ENCODE measurements at regions not wholly inside any gene's neighbourhood (a gene's known extent, or its start where the extent isn't known, plus 50 kb on each side); places are given as distances from the start of the nearest gene placed in this dataset.

DNA sequence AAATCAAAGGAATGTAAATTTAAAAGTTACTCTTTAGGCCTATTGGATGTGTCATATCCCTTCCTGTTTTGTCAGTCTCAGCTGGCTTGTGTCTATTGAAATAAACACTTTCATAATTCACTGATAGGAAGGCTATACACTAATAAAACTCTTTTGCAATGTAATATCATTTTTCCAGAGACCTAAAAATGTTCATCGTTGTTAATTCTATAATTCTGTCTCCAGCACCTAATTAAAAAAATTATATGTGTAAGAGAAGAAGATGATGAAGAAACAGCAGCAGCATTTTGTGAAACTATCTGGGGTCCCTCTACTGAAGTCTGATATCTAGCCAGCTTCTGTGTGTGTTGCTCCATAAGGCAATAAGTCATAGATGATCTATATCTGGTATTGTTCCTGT lies 602.7 kb downstream of the ETV1 start:
- H3K9me3 ChIP-seq (ENCODE audit: control insufficient read depth, low read length), result no peaks in the 10 kb centered on the region
- no peak overlapping the region for H3K4me3 ChIP-seq (ENCODE audit: low read length)
- H3K4me1 ChIP-seq (ENCODE audit: control insufficient read depth, insufficient read depth, low read length), result no peaks in the 10 kb centered on the region
- no peaks in the 10 kb centered on the region for H3K36me3 ChIP-seq (ENCODE audit: control insufficient read depth, insufficient read depth, low read length, severe bottlenecking)
- H3K27me3 ChIP-seq (replicated peaks; ENCODE audit: control insufficient read depth, insufficient read depth, low read length), result no peaks in the 10 kb centered on the region
- no peak for DNase-seq (ENCODE audit: low read depth)
- no peak overlapping the region for H3K9ac ChIP-seq (ENCODE audit: low read length)

GRCh38 chr7:13407911-13408310 lies 581.6 kb downstream of the ETV1 start:
- no peak for DNase-seq (ENCODE audit: low read depth)
- Histone ChIP-seq H3K27me3 (replicated peaks; ENCODE audit: control insufficient read depth, insufficient read depth, low read length) (no peaks in the 10 kb centered on the region), H3K9me3 (ENCODE audit: control insufficient read depth, low read length) (no peaks in the 10 kb centered on the region), H3K4me1 (ENCODE audit: control insufficient read depth, insufficient read depth, low read length) (no peaks in the 10 kb centered on the region), H3K9ac (ENCODE audit: low read length) (no peak overlapping the region), H3K4me3 (ENCODE audit: low read length) (no peak overlapping the region), H3K36me3 (ENCODE audit: control insufficient read depth, insufficient read depth, low read length, severe bottlenecking) (no peaks in the 10 kb centered on the region)

- Histone ChIP-seq H3K36me3 (ENCODE audit: control insufficient read depth, insufficient read depth, low read length, severe bottlenecking) (no peaks in the 10 kb centered on the region), H3K9me3 (ENCODE audit: control insufficient read depth, low read length) (no peaks in the 10 kb centered on the region), H3K4me3 (ENCODE audit: low read length) (no peak overlapping the region), H3K4me1 (ENCODE audit: control insufficient read depth, insufficient read depth, low read length) (no peaks in the 10 kb centered on the region), H3K27me3 (replicated peaks; ENCODE audit: control insufficient read depth, insufficient read depth, low read length) (no peaks in the 10 kb centered on the region), H3K9ac (ENCODE audit: low read length) (no peak overlapping the region)
- no peak for DNase-seq (ENCODE audit: low read depth)
Measured at GRCh38 chr7:13411151-13411550, 578.3 kb downstream of the ETV1 start.

- H3K36me3 ChIP-seq (ENCODE audit: control insufficient read depth, insufficient read depth, low read length, severe bottlenecking), result no peaks in the 10 kb centered on the region
Measured at GRCh38 chr7:13411636-13412035, 577.8 kb downstream of the ETV1 start.

DNA sequence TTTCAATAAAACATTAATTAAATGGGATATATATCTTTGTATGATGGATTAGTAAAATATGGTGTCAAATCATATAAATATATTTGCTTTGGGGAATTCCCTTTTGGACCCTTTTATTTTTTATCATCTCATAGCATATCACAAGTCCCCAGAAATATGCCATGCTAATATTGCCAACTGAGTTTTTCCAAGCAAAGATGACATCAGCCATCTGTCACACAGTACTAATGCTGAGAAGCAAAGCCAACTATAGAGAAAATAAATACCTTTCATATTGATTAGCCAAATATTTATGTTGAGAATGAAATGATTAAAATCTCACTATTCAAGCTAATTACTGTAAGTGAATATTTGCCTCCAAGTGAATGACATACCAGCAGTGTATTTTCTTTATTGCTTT lies 575.3 kb downstream of the ETV1 start:
- H3K9ac ChIP-seq (ENCODE audit: low read length), result no peak overlapping the region
- no peak for DNase-seq (ENCODE audit: low read depth)

More at GRCh38 chr7:13411636-13412035, 577.8 kb downstream of the ETV1 start:
- Histone ChIP-seq H3K4me1 (ENCODE audit: control insufficient read depth, insufficient read depth, low read length) (no peaks in the 10 kb centered on the region), H3K9me3 (ENCODE audit: control insufficient read depth, low read length) (no peaks in the 10 kb centered on the region), H3K9ac (ENCODE audit: low read length) (no peak overlapping the region), H3K4me3 (ENCODE audit: low read length) (no peak overlapping the region), H3K27me3 (replicated peaks; ENCODE audit: control insufficient read depth, insufficient read depth, low read length) (no peaks in the 10 kb centered on the region)
- DNase-seq (ENCODE audit: low read depth), result no peak

DNA sequence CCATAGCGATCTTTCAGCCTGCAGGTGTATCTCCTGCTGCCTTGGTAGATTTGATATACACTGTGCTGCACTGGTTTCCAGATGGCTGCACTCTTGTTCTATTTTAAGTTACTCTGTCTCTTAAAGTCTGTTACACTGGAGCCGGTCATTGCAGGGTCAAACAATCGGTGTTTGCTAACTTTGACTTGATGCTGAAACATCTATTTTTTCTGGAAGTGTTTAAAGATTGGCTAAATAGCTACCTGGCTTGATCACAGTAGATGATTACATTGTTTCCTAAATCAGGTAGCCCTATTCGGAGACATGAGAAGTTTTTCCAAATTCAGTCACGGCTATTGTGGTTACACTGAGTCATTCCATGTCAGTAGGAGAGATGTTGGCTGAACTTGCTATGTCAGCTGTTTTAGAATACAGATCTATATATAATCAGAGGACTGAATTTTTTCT lies 574.8 kb downstream of the ETV1 start:
- H3K36me3 ChIP-seq (ENCODE audit: control insufficient read depth, insufficient read depth, low read length, severe bottlenecking), result no peaks in the 10 kb centered on the region
- no peaks in the 10 kb centered on the region for H3K27me3 ChIP-seq (replicated peaks; ENCODE audit: control insufficient read depth, insufficient read depth, low read length)
- H3K4me3 ChIP-seq (ENCODE audit: low read length), result no peak overlapping the region
- no peak overlapping the region for H3K9ac ChIP-seq (ENCODE audit: low read length)
- H3K9me3 ChIP-seq (ENCODE audit: control insufficient read depth, low read length), result peaks cover 5% of the 10 kb centered on the region
- peak; percentile 3 for DNase-seq (ENCODE audit: low read depth)
- no peaks in the 10 kb centered on the region for H3K4me1 ChIP-seq (ENCODE audit: control insufficient read depth, insufficient read depth, low read length)

More for the DNA sequence above, 575.3 kb downstream of the ETV1 start:
- H3K27me3 ChIP-seq (replicated peaks; ENCODE audit: control insufficient read depth, insufficient read depth, low read length), result no peaks in the 10 kb centered on the region
- H3K4me1 ChIP-seq (ENCODE audit: control insufficient read depth, insufficient read depth, low read length), result no peaks in the 10 kb centered on the region
- H3K36me3 ChIP-seq (ENCODE audit: control insufficient read depth, insufficient read depth, low read length, severe bottlenecking), result no peaks in the 10 kb centered on the region
- H3K9me3 ChIP-seq (ENCODE audit: control insufficient read depth, low read length), result peaks cover 5% of the 10 kb centered on the region
- no peak overlapping the region for H3K4me3 ChIP-seq (ENCODE audit: low read length)

DNA sequence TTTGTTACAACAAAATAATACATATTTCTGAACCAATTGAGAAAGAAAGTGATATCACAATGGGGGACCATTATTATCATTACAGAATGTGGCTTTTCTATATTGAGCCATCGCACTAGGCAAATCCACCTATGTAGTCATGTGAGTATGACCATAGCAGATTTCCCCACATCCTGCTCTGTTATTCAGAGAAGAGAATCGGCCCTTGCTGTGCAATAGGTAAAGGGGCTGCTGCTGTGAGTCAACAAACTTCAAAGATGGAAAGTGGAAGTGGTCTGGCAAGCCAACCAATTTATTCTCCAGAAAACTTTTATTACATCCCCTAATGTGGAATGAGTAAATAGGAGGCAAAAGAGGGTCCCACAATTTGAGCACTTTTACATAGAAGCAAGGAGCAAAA lies 573.4 kb downstream of the ETV1 start:
- Histone ChIP-seq H3K36me3 (ENCODE audit: control insufficient read depth, insufficient read depth, low read length, severe bottlenecking) (no peaks in the 10 kb centered on the region), H3K4me3 (ENCODE audit: low read length) (no peak overlapping the region), H3K27me3 (replicated peaks; ENCODE audit: control insufficient read depth, insufficient read depth, low read length) (no peaks in the 10 kb centered on the region), H3K9ac (ENCODE audit: low read length) (no peak overlapping the region), H3K4me1 (ENCODE audit: control insufficient read depth, insufficient read depth, low read length) (no peaks in the 10 kb centered on the region), H3K9me3 (ENCODE audit: control insufficient read depth, low read length) (peaks cover 5% of the 10 kb centered on the region)
- no peak for DNase-seq (ENCODE audit: low read depth)

GRCh38 chr7:13416544-13416943 lies 572.9 kb downstream of the ETV1 start:
- no peaks in the 10 kb centered on the region for H3K36me3 ChIP-seq (ENCODE audit: control insufficient read depth, insufficient read depth, low read length, severe bottlenecking)
- no peak overlapping the region for H3K4me3 ChIP-seq (ENCODE audit: low read length)
- peaks cover 5% of the 10 kb centered on the region for H3K9me3 ChIP-seq (ENCODE audit: control insufficient read depth, low read length)
- H3K4me1 ChIP-seq (ENCODE audit: control insufficient read depth, insufficient read depth, low read length), result no peaks in the 10 kb centered on the region
- H3K9ac ChIP-seq (ENCODE audit: low read length), result no peak overlapping the region
- H3K27me3 ChIP-seq (replicated peaks; ENCODE audit: control insufficient read depth, insufficient read depth, low read length), result no peaks in the 10 kb centered on the region
- DNase-seq (ENCODE audit: low read depth), result no peak

- H3K9me3 ChIP-seq (ENCODE audit: control insufficient read depth, low read length), result peaks cover 27% of the 10 kb centered on the region
- H3K27me3 ChIP-seq (replicated peaks; ENCODE audit: control insufficient read depth, insufficient read depth, low read length), result no peaks in the 10 kb centered on the region
- DNase-seq (ENCODE audit: low read depth), result no peak
- no peaks in the 10 kb centered on the region for H3K4me1 ChIP-seq (ENCODE audit: control insufficient read depth, insufficient read depth, low read length)
- H3K4me3 ChIP-seq (ENCODE audit: low read length), result no peak overlapping the region
- no peak overlapping the region for H3K9ac ChIP-seq (ENCODE audit: low read length)
- H3K36me3 ChIP-seq (ENCODE audit: control insufficient read depth, insufficient read depth, low read length, severe bottlenecking), result no peaks in the 10 kb centered on the region
Measured at GRCh38 chr7:13420726-13421125, 568.7 kb downstream of the ETV1 start.

GRCh38 chr7:13421776-13422175 lies 567.7 kb downstream of the ETV1 start:
- Histone ChIP-seq H3K9me3 (ENCODE audit: control insufficient read depth, low read length) (peaks cover 27% of the 10 kb centered on the region), H3K4me1 (ENCODE audit: control insufficient read depth, insufficient read depth, low read length) (no peaks in the 10 kb centered on the region), H3K27me3 (replicated peaks; ENCODE audit: control insufficient read depth, insufficient read depth, low read length) (no peaks in the 10 kb centered on the region), H3K9ac (ENCODE audit: low read length) (no peak overlapping the region), H3K36me3 (ENCODE audit: control insufficient read depth, insufficient read depth, low read length, severe bottlenecking) (no peaks in the 10 kb centered on the region), H3K4me3 (ENCODE audit: low read length) (no peak overlapping the region)
- no peak for DNase-seq (ENCODE audit: low read depth)

- Histone ChIP-seq H3K4me1 (ENCODE audit: control insufficient read depth, insufficient read depth, low read length) (no peaks in the 10 kb centered on the region), H3K36me3 (ENCODE audit: control insufficient read depth, insufficient read depth, low read length, severe bottlenecking) (no peaks in the 10 kb centered on the region), H3K9me3 (ENCODE audit: control insufficient read depth, low read length) (no peaks in the 10 kb centered on the region), H3K27me3 (replicated peaks; ENCODE audit: control insufficient read depth, insufficient read depth, low read length) (no peaks in the 10 kb centered on the region), H3K9ac (ENCODE audit: low read length) (no peak overlapping the region), H3K4me3 (ENCODE audit: low read length) (no peak overlapping the region)
- no peak for DNase-seq (ENCODE audit: low read depth)
Measured at GRCh38 chr7:13433946-13434345, 555.5 kb downstream of the ETV1 start.

DNA sequence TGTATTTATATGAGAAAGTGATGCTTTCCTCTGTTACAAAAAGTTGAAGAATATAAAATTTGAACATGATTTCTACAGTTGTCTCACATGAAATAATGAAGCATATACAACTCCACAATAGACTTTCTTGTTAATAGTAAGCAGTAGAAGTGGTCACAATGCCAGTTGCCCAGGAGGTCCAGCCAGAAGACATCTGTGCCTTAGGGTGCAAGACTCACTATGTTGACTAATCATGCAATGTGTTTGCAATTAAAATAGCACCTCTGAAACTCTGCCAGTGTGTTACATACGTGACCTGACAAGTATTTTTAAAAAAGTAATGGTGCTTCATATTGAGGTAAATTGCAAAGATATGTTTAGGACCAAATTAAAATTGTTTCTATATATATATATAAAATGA lies 547.2 kb downstream of the ETV1 start:
- no peak overlapping the region for H3K9ac ChIP-seq (ENCODE audit: low read length)

More for the DNA sequence above, 547.2 kb downstream of the ETV1 start:
- H3K9me3 ChIP-seq (ENCODE audit: control insufficient read depth, low read length), result no peaks in the 10 kb centered on the region
- no peak for DNase-seq (ENCODE audit: low read depth)
- no peaks in the 10 kb centered on the region for H3K36me3 ChIP-seq (ENCODE audit: control insufficient read depth, insufficient read depth, low read length, severe bottlenecking)
- H3K27me3 ChIP-seq (replicated peaks; ENCODE audit: control insufficient read depth, insufficient read depth, low read length), result no peaks in the 10 kb centered on the region
- no peaks in the 10 kb centered on the region for H3K4me1 ChIP-seq (ENCODE audit: control insufficient read depth, insufficient read depth, low read length)
- no peak overlapping the region for H3K4me3 ChIP-seq (ENCODE audit: low read length)
